GM18873 (cell line): ENCODE measurements at regions not wholly inside any gene's neighbourhood (a gene's known extent, or its start where the extent isn't known, plus 50 kb on each side); places are given as distances from the start of the nearest gene placed in this dataset.

Source experiments
- ATAC-seq: cut with Tn5 transposase; IDR thresholded peaks from one replicate; pipeline ENCODE4 v1.9.1; 2021; ENCODE audit warnings: mild to moderate bottlenecking, moderate library complexity, moderate number of reproducible peaks; ENCODE audit not compliant: unreplicated experiment, low FRiP score

DNA sequence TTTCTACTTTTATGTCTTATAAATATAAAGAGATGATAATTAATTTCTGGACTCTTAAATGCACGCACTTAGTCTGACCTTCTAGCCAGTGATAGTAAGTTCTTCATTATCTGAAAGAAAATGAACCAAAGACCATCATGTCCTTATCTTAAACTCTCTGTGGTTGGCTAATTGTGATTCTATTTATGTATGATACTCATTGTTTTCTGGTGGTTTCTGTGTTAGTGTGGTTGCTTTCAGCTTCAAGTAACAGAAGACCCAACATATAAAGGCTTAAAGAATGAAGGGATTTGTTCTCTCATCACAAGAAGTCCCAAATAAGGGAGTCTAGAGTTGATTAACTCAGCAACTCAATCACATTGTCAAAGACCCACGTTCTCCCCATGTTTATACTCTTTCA is 225.2 kb upstream of the TANK start:
- no peak for ATAC-seq

DNA sequence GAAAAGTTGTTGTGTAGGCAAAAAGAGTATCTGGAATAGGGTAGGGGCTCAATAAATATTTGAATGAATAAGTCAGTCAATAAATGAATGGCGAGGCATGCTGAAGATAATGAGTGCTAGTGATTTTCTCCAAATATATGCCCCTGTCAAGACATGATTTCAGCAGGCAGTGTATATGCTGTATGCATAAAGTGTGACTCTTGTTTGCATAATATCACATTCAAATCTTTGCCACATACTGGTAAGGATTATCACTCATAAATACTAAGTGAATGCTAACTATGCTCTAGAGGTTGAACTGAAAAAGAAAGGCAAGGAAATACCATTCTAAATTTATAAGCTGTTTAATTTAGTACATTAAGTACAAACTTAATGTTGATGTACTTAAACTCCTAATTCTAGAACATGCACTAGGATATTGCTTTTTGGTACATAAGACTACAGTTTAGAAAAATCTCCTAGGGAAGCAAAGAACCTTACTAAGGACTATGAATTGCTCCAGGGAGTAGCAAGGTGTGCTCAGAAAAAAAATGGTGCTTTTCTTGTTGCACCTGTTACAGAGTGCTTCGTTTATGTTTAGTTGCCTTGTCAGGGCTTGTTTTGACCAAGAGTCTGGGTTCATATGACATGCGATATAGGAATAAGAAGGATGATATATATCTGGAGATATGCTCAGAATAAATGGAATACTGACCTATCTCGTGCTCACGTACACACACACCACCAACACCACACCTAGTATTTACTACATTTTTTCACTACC is 224.0 kb upstream of the TANK start:
- no peak for ATAC-seq

DNA sequence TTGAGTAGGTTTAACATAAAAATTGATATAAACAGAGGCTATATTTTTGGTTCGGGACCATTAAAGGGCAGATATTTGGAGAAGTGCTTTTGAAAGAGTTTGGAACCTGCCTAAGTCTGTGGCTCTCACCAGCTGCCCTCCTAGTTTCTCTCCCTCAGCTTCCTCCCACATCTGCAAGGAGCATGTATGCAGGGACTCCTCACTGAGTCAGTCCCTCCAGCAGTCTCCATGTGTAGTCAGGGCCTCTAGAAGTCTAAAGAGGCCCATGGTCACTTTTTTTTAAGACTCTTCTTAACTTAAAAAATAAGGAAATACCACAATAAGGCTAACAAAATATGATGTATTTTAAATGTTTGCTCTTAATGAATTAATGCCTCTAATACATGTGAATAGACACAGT is 220.0 kb upstream of the TANK start:
- no peak for ATAC-seq

DNA sequence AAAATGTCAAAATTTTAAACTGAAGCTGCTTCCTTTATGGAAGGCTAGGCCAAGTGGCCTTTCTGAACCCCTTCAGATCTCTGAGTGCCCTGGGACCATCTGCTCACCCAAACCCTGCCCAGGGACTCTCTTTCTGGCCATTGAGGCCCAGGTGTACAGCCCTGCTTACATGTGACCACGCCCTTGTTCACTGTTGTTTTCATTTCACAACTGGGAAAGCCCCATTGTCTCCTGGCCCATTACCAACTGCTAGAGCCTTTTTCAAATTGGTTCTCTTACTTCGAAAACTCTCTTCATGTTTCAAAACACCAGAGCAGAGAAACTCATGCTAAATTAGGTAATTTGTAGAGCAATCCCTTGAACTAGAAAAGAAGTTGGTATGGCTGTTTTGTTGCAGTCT is 219.5 kb upstream of the TANK start:
- peak; percentile 66 for ATAC-seq

DNA sequence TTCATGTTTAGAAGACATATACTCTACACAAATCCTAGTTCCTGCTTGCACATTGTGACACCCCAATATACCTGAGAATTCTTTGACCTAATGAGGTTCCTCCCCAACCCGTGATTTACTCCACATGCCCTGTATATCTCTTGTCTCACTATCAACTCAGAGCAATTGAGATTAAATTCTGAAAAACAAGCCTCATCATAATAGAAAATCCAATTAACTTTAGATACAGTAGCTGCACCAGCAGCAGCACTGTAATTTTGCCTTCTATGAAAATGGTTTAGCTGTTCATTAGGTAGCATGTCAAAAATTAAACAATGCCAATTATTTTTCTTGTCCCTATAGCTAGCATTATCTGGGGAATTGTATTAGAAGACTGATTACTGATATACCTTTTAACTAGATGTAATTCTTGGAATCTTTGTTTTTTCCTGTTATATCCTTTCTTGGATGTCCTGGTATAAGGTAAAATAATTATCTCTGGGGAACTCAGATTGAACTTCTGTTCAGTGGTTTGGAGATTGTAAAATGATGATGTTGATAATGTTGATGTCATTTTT is 218.9 kb upstream of the TANK start:
- ATAC-seq: no peak

- no peak for ATAC-seq
Measured at GRCh38 chr2:160942476-160943142, 217.6 kb upstream of the TANK start.

GRCh38 chr2:160943414-160943813 is 216.8 kb upstream of the TANK start:
- ATAC-seq: no peak

DNA sequence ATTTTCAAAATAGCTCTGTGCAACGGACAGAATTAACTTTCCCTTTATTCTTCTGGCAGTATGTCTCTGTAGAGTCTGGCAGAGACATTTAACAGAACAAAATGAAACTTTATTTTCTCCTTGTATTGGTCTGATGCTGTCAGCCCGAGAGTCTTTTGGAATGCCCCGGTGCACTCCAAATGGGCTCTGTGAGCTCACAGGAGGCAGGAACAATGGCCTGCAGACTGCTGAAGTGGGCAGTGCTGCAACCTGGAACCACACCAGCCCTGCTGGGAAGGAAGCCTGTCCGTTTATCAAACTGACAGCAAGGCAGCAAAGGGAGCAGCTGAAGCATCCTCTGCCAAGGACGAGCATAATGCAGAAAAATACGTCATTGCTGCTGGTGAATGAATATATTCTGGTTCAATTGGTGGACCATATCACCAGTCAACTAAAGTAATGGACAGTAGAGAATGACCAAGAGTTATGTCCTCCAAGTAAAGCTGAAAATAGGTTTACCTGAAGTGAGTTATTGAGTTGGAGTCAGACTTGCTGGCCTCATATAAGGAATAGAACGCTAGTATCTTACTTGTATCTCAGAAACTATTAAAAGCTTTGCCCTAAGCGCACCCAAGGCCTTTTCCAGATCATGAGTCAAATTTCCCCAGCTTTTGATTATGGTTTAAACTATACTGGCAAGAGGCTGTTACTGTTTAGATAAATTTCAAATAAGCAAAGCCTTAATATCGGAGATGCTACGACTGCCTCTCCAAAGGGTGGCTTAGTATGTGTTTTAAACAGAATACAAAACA is 207.6 kb upstream of the TANK start:
- ATAC-seq: no peak

DNA sequence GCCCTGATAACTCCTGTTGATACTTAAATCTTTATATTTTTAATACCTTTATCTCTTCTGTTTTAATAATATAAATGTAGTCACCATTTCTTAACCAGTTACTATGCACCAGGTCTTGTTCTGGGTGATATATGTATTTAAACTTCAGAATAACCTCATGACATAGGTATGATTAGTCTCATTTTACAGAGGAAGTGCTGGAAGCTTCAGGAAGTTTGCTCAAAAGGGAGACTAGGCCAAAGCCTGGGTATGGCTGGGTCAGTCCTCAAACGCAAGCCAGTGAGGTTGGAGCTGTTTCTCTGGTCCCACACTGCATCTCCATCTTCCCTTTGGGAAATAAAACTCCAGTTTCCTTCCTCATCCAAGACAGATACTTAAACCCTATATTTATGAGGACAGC is 204.7 kb upstream of the TANK start:
- no peak for ATAC-seq

DNA sequence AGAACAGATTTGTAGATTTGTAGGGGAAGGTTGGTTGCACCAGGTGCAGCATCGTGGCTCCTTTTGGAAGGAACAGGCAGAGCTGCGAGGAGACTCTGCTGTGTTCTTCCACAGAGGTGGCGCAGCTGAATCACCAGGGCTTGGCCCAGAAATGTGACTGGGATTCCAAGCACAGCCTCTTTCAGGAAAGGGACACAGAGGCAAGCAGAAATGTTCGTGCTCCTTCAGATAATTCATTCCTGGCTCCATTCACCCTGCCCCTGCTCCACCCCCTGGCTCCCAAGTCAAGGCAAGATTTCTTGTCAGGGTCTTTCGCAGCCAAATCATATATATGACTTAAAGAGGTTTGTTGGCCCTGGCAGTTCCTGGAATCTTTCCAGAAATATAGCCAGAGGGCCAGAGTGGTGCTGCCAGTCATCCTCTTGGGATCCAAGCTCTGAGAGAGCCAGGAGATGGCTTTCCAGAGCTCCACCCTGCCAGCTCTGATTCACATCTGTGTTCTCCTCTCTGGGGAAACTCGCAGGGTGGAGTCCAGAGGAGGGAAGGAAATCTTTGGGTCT is 203.9 kb upstream of the TANK start:
- no peak for ATAC-seq

- no peak for ATAC-seq
Measured at GRCh38 chr2:160963957-160964356, 196.3 kb upstream of the TANK start.

- ATAC-seq: no peak
Measured at GRCh38 chr2:160967523-160967922, 192.7 kb upstream of the TANK start.

GRCh38 chr2:160968183-160968582 is 192.0 kb upstream of the TANK start:
- no peak for ATAC-seq

DNA sequence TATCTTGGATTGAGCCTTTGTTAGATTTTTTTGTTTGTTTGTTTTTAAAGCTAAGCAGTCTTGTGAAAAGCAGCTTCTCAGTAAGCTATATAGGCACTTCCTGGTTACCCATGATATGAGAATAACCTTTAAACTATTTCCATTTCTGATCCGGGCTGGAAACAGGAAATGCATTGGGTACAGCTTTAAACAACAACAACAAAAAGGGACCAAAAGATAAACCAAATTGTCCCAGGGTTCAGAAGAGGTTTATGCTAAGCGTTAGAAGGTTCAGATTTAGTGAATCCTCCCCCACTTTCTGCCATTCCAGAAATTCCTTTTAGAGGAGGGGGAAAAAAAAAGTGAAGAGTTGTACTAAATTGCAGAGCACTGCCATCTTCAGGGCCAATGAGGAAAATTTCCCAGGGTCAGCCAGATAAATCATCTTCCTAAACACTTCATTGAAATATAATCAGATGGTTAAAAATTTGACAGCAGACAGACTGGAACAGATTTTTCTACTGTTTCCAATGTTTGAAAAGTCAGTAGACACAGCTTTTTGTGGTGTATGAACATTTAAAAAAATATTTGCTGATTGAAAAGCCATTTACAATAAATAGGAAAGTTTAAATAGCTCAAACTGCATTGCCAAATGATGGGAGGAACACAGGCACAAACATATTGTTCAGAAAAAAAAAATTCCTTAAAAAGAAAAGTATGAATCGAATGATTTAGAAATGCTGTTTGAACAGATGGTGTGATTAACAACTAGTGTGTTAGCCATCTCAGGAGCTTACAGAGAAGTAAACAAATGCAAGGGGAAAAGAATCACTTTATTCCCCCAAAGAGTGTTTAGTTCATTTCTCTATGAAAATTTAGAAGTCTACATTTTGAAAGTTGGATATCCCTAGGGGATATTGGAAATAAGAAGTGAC is 189.9 kb upstream of the TANK start:
- ATAC-seq: no peak

- ATAC-seq: no peak
Measured at GRCh38 chr2:160973991-160974390, 186.2 kb upstream of the TANK start.

GRCh38 chr2:160974803-160975202 is 185.4 kb upstream of the TANK start:
- ATAC-seq: no peak

- ATAC-seq: no peak
Measured at GRCh38 chr2:160976797-160977196, 183.4 kb upstream of the TANK start.

GRCh38 chr2:160977376-160977775 is 182.9 kb upstream of the TANK start:
- no peak for ATAC-seq

DNA sequence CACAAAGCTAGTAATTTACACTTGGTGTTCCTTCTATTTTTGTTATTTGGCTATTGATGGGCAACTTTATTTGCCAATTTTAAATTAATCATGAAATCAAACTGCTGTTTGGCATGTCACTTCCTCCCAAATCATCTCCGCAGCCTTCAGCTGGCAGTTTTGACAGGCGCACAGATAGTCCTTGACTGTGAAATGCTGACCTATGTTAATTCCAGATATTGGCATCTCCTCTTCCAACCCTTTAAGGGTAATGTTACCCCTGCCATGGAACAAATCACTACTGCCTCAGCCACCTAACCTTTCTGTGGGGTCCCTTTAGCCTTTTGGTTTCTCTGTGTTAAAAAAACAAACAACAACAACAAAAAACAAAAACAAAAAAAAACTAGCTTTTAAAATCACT is 182.4 kb upstream of the TANK start:
- ATAC-seq: no peak
